B cell (primary cell): ENCODE measurements at regions not wholly inside any gene's neighbourhood (a gene's known extent, or its start where the extent isn't known, plus 50 kb on each side); places are given as distances from the start of the nearest gene placed in this dataset.

ENCODE experiments used
- CTCF ChIP-seq: fragments of 200-600 bp; IDR thresholded peaks from one replicate; pipeline ENCODE4 v1.8.0; 2022; ENCODE audit warnings: antibody characterized with exemption, mild to moderate bottlenecking
- EZH2 ChIP-seq: IDR thresholded peaks from 2 replicates; pipeline ENCODE4 v1.6.1; 2012; ENCODE audit warnings: borderline replicate concordance, low read depth, mild to moderate bottlenecking, moderate library complexity, low read length; ENCODE audit not compliant: insufficient read depth, poor library complexity, severe bottlenecking

- TF ChIP-seq CTCF (no peak), EZH2 (no peak)
Measured at GRCh38 chr4:43343298-43343697, 450.8 kb downstream of the GRXCR1 start.
